ENCODE measurements at regions not wholly inside any gene's neighbourhood (a gene's known extent, or its start where the extent isn't known, plus 50 kb on each side); places are given as distances from the start of the nearest gene placed in this dataset.

DNA sequence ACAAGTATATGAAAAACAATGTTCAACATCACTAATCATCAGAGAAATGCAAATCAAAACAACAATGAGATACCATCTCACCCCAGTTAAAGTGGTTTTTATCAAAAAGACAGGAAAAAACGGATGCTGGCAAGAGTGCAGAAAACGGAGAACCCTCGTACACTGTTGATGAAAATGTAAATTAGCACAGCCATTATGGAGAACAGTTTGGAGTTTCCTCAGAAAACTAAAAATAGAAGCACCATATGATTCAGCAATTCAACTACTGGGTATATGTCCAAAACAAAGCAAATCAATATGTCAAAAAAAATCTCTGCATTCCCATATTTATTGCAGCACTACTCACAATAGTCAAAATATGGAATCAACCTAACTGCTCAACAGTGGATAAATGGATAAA lies 50.1 kb upstream of the CES5A start:
- Histone ChIP-seq H3K9me3 (replicated peaks) (no peaks in the 10 kb centered on the region), H3K27me3 (no peaks in the 10 kb centered on the region), H3K27ac (no peak overlapping the region)

More for the DNA sequence above, 50.1 kb upstream of the CES5A start:
- no peak for DNase-seq
- H3K36me3 ChIP-seq = no peaks in the 10 kb centered on the region
- H3K4me1 ChIP-seq = no peaks in the 10 kb centered on the region
- H3K4me3 ChIP-seq = no peak overlapping the region

Measured in SJCRH30 (cell line).